H1 (cell line): ENCODE measurements at regions not wholly inside any gene's neighbourhood (a gene's known extent, or its start where the extent isn't known, plus 50 kb on each side); places are given as distances from the start of the nearest gene placed in this dataset.

Experiments used
- FOSL1 ChIP-seq: IDR thresholded peaks from 2 replicates; pipeline ENCODE4 v1.6.1; 2011; ENCODE audit warnings: mild to moderate bottlenecking, low read depth, low read length, moderate library complexity; ENCODE audit not compliant: insufficient read depth
- GABPA ChIP-seq: IDR thresholded peaks from 2 replicates; pipeline ENCODE4 v1.6.1; 2011; ENCODE audit warnings: mild to moderate bottlenecking, low read length, moderate library complexity, borderline replicate concordance; ENCODE audit not compliant: insufficient read depth
- POLR2A ChIP-seq, 2 experiments: IDR thresholded peaks; 1 replicate in 1 of 2; 2 replicates in 1 of 2; pipeline ENCODE4 v1.6.1; 2011; ENCODE audit warnings: low read depth in 2 of 2, low read length in 2 of 2, mild to moderate bottlenecking in 2 of 2; ENCODE audit errors: control extremely low read depth in 1 of 2
- RFX5 ChIP-seq: IDR thresholded peaks from 2 replicates; pipeline ENCODE4 v1.6.1; 2011; ENCODE audit warnings: low read depth, low read length, improper control_type of control experiment, borderline replicate concordance

- TF ChIP-seq POLR2A (IDR thresholded peaks at IDR 0.05; ENCODE audit: control extremely low read depth in 1 of 2, low read depth in 2 of 2, low read length in 2 of 2) (no peak), GABPA (no peak), RFX5 (no peak), FOSL1 (no peak)
These were observed 122.9 kb upstream of the COL3A1 start for GRCh38 chr2:188851311-188851710.
